ENCODE measurements at regions not wholly inside any gene's neighbourhood (a gene's known extent, or its start where the extent isn't known, plus 50 kb on each side); places are given as distances from the start of the nearest gene placed in this dataset.

GRCh38 chr5:96201503-96201902 lies 231.5 kb downstream of the PCSK1 start:
- Histone ChIP-seq H2BK120ac (ENCODE audit: low read depth, low read length) (no peak overlapping the region), H3K18ac (ENCODE audit: low read depth in 1 of 2, low read length in 2 of 2) (no peak overlapping the region), H3K27ac (ENCODE audit: low read length, poor library complexity, severe bottlenecking) (no peak overlapping the region), H3K23ac (ENCODE audit: low read length in 2 of 2) (no peak overlapping the region), H3K4me3 (ENCODE audit: insufficient read depth in 1 of 2, low read depth in 1 of 2, low read length in 2 of 2) (no peak overlapping the region), H4K91ac (ENCODE audit: low read length) (no peak overlapping the region), H3K9me3 (ENCODE audit: control insufficient read depth, low read length) (peaks cover 3% of the 10 kb centered on the region), H3K4ac (ENCODE audit: low read depth in 1 of 2, low read length in 2 of 2) (no peak overlapping the region), H3K14ac (ENCODE audit: low read length in 2 of 2) (no peak overlapping the region), H4K8ac (ENCODE audit: low read length) (no peak overlapping the region), H2BK5ac (ENCODE audit: low read depth, low read length, poor library complexity, severe bottlenecking) (no peak overlapping the region), H2AFZ (ENCODE audit: low read depth, low read length) (no peak overlapping the region), H3K9ac (ENCODE audit: low read length) (no peak overlapping the region), H3K27me3 (ENCODE audit: control insufficient read depth in 1 of 2, insufficient read depth in 1 of 2, low read length in 2 of 2) (no peaks in the 10 kb centered on the region), H2AK5ac (ENCODE audit: low read length, severe bottlenecking) (no peak overlapping the region), H3K4me2 (ENCODE audit: low read length, poor library complexity, severe bottlenecking) (no peak overlapping the region), H2BK12ac (ENCODE audit: low read length in 2 of 2) (no peak overlapping the region), H3K79me1 (replicated peaks; ENCODE audit: low read length, poor library complexity, severe bottlenecking) (no peaks in the 10 kb centered on the region), H3K36me3 (ENCODE audit: control insufficient read depth in 1 of 2, insufficient read depth in 2 of 2, low read depth in 1 of 2, low read length in 2 of 2) (no peaks in the 10 kb centered on the region), H3K4me1 (ENCODE audit: control insufficient read depth, insufficient read depth, low read depth, low read length) (peaks cover 6% of the 10 kb centered on the region), H2BK15ac (ENCODE audit: low read depth, poor library complexity, severe bottlenecking) (no peak overlapping the region)
- no peak for DNase-seq
- WGBS, result no CpG with 5 or more reads among the region's 3 CpGs

- no peaks in the 10 kb centered on the region for H3K9me3 ChIP-seq (ENCODE audit: control insufficient read depth, low read length)
- no peak overlapping the region for H3K18ac ChIP-seq (ENCODE audit: low read depth in 1 of 2, low read length in 2 of 2)
- H3K27ac ChIP-seq (ENCODE audit: low read length, poor library complexity, severe bottlenecking), result no peak overlapping the region
- H3K4me1 ChIP-seq (ENCODE audit: control insufficient read depth, insufficient read depth, low read depth, low read length), result peaks cover 6% of the 10 kb centered on the region
- no peaks in the 10 kb centered on the region for H3K79me1 ChIP-seq (replicated peaks; ENCODE audit: low read length, poor library complexity, severe bottlenecking)
- H3K23ac ChIP-seq (ENCODE audit: low read length in 2 of 2), result no peak overlapping the region
- H2BK5ac ChIP-seq (ENCODE audit: low read depth, low read length, poor library complexity, severe bottlenecking), result no peak overlapping the region
- H3K27me3 ChIP-seq (ENCODE audit: control insufficient read depth in 1 of 2, insufficient read depth in 1 of 2, low read length in 2 of 2), result no peaks in the 10 kb centered on the region
- no peak overlapping the region for H3K9ac ChIP-seq (ENCODE audit: low read length)
- H2AK5ac ChIP-seq (ENCODE audit: low read length, severe bottlenecking), result no peak overlapping the region
- 96% methylated on average over 1 of the region's 1 CpG for WGBS
- no peak for DNase-seq
- H2BK12ac ChIP-seq (ENCODE audit: low read length in 2 of 2), result no peak overlapping the region
- H3K4me3 ChIP-seq (ENCODE audit: insufficient read depth in 1 of 2, low read depth in 1 of 2, low read length in 2 of 2), result no peak overlapping the region
- no peaks in the 10 kb centered on the region for H3K36me3 ChIP-seq (ENCODE audit: control insufficient read depth in 1 of 2, insufficient read depth in 2 of 2, low read depth in 1 of 2, low read length in 2 of 2)
- H2BK120ac ChIP-seq (ENCODE audit: low read depth, low read length), result no peak overlapping the region
- no peak overlapping the region for H2AFZ ChIP-seq (ENCODE audit: low read depth, low read length)
- H4K91ac ChIP-seq (ENCODE audit: low read length), result no peak overlapping the region
- no peak overlapping the region for H2BK15ac ChIP-seq (ENCODE audit: low read depth, poor library complexity, severe bottlenecking)
- H3K4ac ChIP-seq (ENCODE audit: low read depth in 1 of 2, low read length in 2 of 2), result no peak overlapping the region
- H3K14ac ChIP-seq (ENCODE audit: low read length in 2 of 2), result no peak overlapping the region
- H4K8ac ChIP-seq (ENCODE audit: low read length), result no peak overlapping the region
- no peak overlapping the region for H3K4me2 ChIP-seq (ENCODE audit: low read length, poor library complexity, severe bottlenecking)
Measured at GRCh38 chr5:96200641-96201040, 232.4 kb downstream of the PCSK1 start.

DNA sequence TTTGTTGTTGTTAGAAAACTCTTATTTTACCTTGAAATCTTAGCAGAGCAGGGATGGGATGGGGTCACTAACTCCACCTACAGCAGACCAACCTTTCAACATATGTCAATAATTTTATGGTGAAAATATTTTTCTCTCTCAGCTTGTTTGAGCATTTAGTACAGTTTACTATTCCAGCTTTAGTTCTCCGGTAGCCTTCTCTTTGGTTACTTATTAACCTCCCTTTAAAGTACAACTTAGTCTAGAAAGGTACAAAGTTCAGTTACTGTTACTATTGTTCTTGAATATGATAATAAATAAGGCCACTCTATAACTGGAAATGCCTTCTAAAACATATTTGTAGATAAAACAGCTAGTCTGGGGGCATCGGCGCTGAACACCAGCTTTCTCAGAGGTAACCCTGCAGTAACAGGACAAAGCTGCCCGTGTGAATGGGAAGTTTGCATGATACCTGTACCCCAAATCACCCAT lies 233.3 kb downstream of the PCSK1 start:
- no peak overlapping the region for H4K91ac ChIP-seq (ENCODE audit: low read length)
- H3K9me3 ChIP-seq (ENCODE audit: control insufficient read depth, low read length), result no peaks in the 10 kb centered on the region
- 89% methylated on average over 2 of the region's 4 CpGs for WGBS
- H4K8ac ChIP-seq (ENCODE audit: low read length), result no peak overlapping the region
- no peak overlapping the region for H3K4me3 ChIP-seq (ENCODE audit: insufficient read depth in 1 of 2, low read depth in 1 of 2, low read length in 2 of 2)
- peak overlapping the region; percentile 62 for H3K9ac ChIP-seq (ENCODE audit: low read length)
- H2BK12ac ChIP-seq (ENCODE audit: low read length in 2 of 2), result no peak overlapping the region
- H3K4ac ChIP-seq (ENCODE audit: low read depth in 1 of 2, low read length in 2 of 2), result no peak overlapping the region
- no peak overlapping the region for H3K27ac ChIP-seq (ENCODE audit: low read length, poor library complexity, severe bottlenecking)
- no peak overlapping the region for H2BK5ac ChIP-seq (ENCODE audit: low read depth, low read length, poor library complexity, severe bottlenecking)
- no peaks in the 10 kb centered on the region for H3K36me3 ChIP-seq (ENCODE audit: control insufficient read depth in 1 of 2, insufficient read depth in 2 of 2, low read depth in 1 of 2, low read length in 2 of 2)
- no peak overlapping the region for H2BK15ac ChIP-seq (ENCODE audit: low read depth, poor library complexity, severe bottlenecking)
- H3K14ac ChIP-seq (ENCODE audit: low read length in 2 of 2), result no peak overlapping the region
- no peaks in the 10 kb centered on the region for H3K27me3 ChIP-seq (ENCODE audit: control insufficient read depth in 1 of 2, insufficient read depth in 1 of 2, low read length in 2 of 2)
- DNase-seq, result no peak
- peak overlapping the region in 1 of 2 experiments; percentile 73 for H3K18ac ChIP-seq (ENCODE audit: low read depth in 1 of 2, low read length in 2 of 2)
- no peak overlapping the region for H2BK120ac ChIP-seq (ENCODE audit: low read depth, low read length)
- H2AK5ac ChIP-seq (ENCODE audit: low read length, severe bottlenecking), result peak overlapping the region; percentile 89
- H3K4me2 ChIP-seq (ENCODE audit: low read length, poor library complexity, severe bottlenecking), result no peak overlapping the region
- H3K4me1 ChIP-seq (ENCODE audit: control insufficient read depth, insufficient read depth, low read depth, low read length), result peaks cover 6% of the 10 kb centered on the region
- no peaks in the 10 kb centered on the region for H3K79me1 ChIP-seq (replicated peaks; ENCODE audit: low read length, poor library complexity, severe bottlenecking)
- no peak overlapping the region for H2AFZ ChIP-seq (ENCODE audit: low read depth, low read length)
- H3K23ac ChIP-seq (ENCODE audit: low read length in 2 of 2), result no peak overlapping the region

GRCh38 chr5:96198356-96199058 lies 234.5 kb downstream of the PCSK1 start:
- H3K4ac ChIP-seq (ENCODE audit: low read depth in 1 of 2, low read length in 2 of 2), result peak overlapping the region in 1 of 2 experiments; percentile 53
- H3K23ac ChIP-seq (ENCODE audit: low read length in 2 of 2), result no peak overlapping the region
- peak overlapping the region in 1 of 2 experiments; percentile 7 for H3K4me3 ChIP-seq (ENCODE audit: insufficient read depth in 1 of 2, low read depth in 1 of 2, low read length in 2 of 2)
- H2AFZ ChIP-seq (ENCODE audit: low read depth, low read length), result no peak overlapping the region
- H4K8ac ChIP-seq (ENCODE audit: low read length), result no peak overlapping the region
- no peaks in the 10 kb centered on the region for H3K79me1 ChIP-seq (replicated peaks; ENCODE audit: low read length, poor library complexity, severe bottlenecking)
- H3K9me3 ChIP-seq (ENCODE audit: control insufficient read depth, low read length), result no peaks in the 10 kb centered on the region
- peak overlapping the region; percentile 62 for H3K9ac ChIP-seq (ENCODE audit: low read length)
- peak overlapping the region; percentile 59 for H2AK5ac ChIP-seq (ENCODE audit: low read length, severe bottlenecking)
- no peak overlapping the region for H3K27ac ChIP-seq (ENCODE audit: low read length, poor library complexity, severe bottlenecking)
- peaks cover 6% of the 10 kb centered on the region for H3K4me1 ChIP-seq (ENCODE audit: control insufficient read depth, insufficient read depth, low read depth, low read length)
- WGBS, result 65% methylated on average over 3 of the region's 3 CpGs
- no peak overlapping the region for H3K4me2 ChIP-seq (ENCODE audit: low read length, poor library complexity, severe bottlenecking)
- H3K36me3 ChIP-seq (ENCODE audit: control insufficient read depth in 1 of 2, insufficient read depth in 2 of 2, low read depth in 1 of 2, low read length in 2 of 2), result no peaks in the 10 kb centered on the region
- peak overlapping the region in 1 of 2 experiments; percentile 37 for H3K18ac ChIP-seq (ENCODE audit: low read depth in 1 of 2, low read length in 2 of 2)
- H2BK15ac ChIP-seq (ENCODE audit: low read depth, poor library complexity, severe bottlenecking), result no peak overlapping the region
- H2BK5ac ChIP-seq (ENCODE audit: low read depth, low read length, poor library complexity, severe bottlenecking), result no peak overlapping the region
- no peaks in the 10 kb centered on the region for H3K27me3 ChIP-seq (ENCODE audit: control insufficient read depth in 1 of 2, insufficient read depth in 1 of 2, low read length in 2 of 2)
- no peak overlapping the region for H4K91ac ChIP-seq (ENCODE audit: low read length)
- H2BK120ac ChIP-seq (ENCODE audit: low read depth, low read length), result no peak overlapping the region
- no peak overlapping the region for H3K14ac ChIP-seq (ENCODE audit: low read length in 2 of 2)
- DNase-seq, result no peak
- H2BK12ac ChIP-seq (ENCODE audit: low read length in 2 of 2), result peak overlapping the region; percentile 25 to 73
